GM23248 (cell line): ENCODE measurements at regions not wholly inside any gene's neighbourhood (a gene's known extent, or its start where the extent isn't known, plus 50 kb on each side); places are given as distances from the start of the nearest gene placed in this dataset.

Experiments
- DNase-seq: peaks from one replicate; pipeline ENCODE4 v3.0.0-alpha.2; 2015
- H2AFZ ChIP-seq: fragments of 200-600 bp; sonication (generic); 2 replicates; pipeline ENCODE4 v1.6.1; 2016; ENCODE audit warnings: antibody characterized with exemption
- H3F3A ChIP-seq: fragments of 200-600 bp; sonication (generic); 2 replicates; pipeline ENCODE4 v1.6.1; 2016; ENCODE audit warnings: mild to moderate bottlenecking, antibody characterized with exemption, mixed run types; ENCODE audit not compliant: insufficient read depth
- H3K27ac ChIP-seq: fragments of 200-600 bp; sonication (generic); 2 replicates; pipeline ENCODE4 v1.5.1; 2016; ENCODE audit warnings: mild to moderate bottlenecking
- H3K27me3 ChIP-seq: fragments of 200-600 bp; sonication (generic); replicated peaks from 2 replicates; pipeline ENCODE4 v1.6.1; 2016; ENCODE audit warnings: mild to moderate bottlenecking; ENCODE audit not compliant: insufficient read depth
- H3K36me3 ChIP-seq: fragments of 200-600 bp; sonication (generic); 2 replicates; pipeline ENCODE4 v1.6.1; 2016; ENCODE audit warnings: low read depth, mild to moderate bottlenecking
- H3K4me1 ChIP-seq: fragments of 200-600 bp; sonication (generic); 2 replicates; pipeline ENCODE4 v1.6.1; 2016; ENCODE audit warnings: mild to moderate bottlenecking; ENCODE audit not compliant: insufficient read depth
- H3K4me2 ChIP-seq: fragments of 200-600 bp; sonication (generic); one replicate; pipeline ENCODE4 v1.6.1; 2016; ENCODE audit warnings: mild to moderate bottlenecking; ENCODE audit not compliant: unreplicated experiment
- H3K4me3 ChIP-seq: fragments of 200-600 bp; sonication (generic); 2 replicates; pipeline ENCODE4 v1.5.1; 2016; ENCODE audit warnings: mild to moderate bottlenecking
- H3K79me2 ChIP-seq: fragments of 200-600 bp; sonication (generic); 2 replicates; pipeline ENCODE4 v1.6.1; 2016; ENCODE audit warnings: mild to moderate bottlenecking; ENCODE audit not compliant: insufficient read depth
- H3K9ac ChIP-seq: fragments of 200-600 bp; sonication (generic); 2 replicates; pipeline ENCODE4 v1.6.1; 2016; ENCODE audit warnings: mild to moderate bottlenecking
- H3K9me2 ChIP-seq: fragments of 200-600 bp; sonication (generic); 2 replicates; pipeline ENCODE4 v1.6.1; 2016; ENCODE audit warnings: mixed run types, mild to moderate bottlenecking, moderate library complexity; ENCODE audit not compliant: insufficient read depth
- H3K9me3 ChIP-seq: fragments of 200-600 bp; sonication (generic); one replicate; pipeline ENCODE4 v1.6.1; 2017; ENCODE audit warnings: low read depth
- H4K20me1 ChIP-seq: fragments of 200-600 bp; sonication (generic); 2 replicates; pipeline ENCODE4 v1.6.0; 2016; ENCODE audit not compliant: insufficient read depth
- EZH2 ChIP-seq: fragments of 200-600 bp; sonication (generic); IDR thresholded peaks from 2 replicates; pipeline ENCODE4 v1.6.1; 2018; ENCODE audit warnings: antibody characterized with exemption, mild to moderate bottlenecking; ENCODE audit not compliant: insufficient read depth, poor library complexity, severe bottlenecking
- EZH2phosphoT487 ChIP-seq: fragments of 200-600 bp; sonication (generic); IDR thresholded peaks from 2 replicates; pipeline ENCODE4 v1.6.1; 2018; ENCODE audit warnings: antibody characterized with exemption, moderate library complexity, mild to moderate bottlenecking, low read depth; ENCODE audit not compliant: insufficient read depth
- WGBS, 2 experiments: methylation state at CpG; one replicate each; pipeline ENCODE4 v1.1.6; 2015 to 2017; ENCODE audit warnings: low lambda C conversion rate in 2 of 2, low coverage in 1 of 2; ENCODE audit errors: missing lambda C conversion rate in 2 of 2; 5-methylcytosine and 5-hydroxymethylcytosine counted together
- in situ Hi-C: fragments of 300-500 bp; cut with MboI; formaldehyde crosslinking; loops from 2 replicates; pipeline ENCODE4 v1.15.0; 2020

- TF ChIP-seq EZH2 (no peak), EZH2phosphoT487 (no peak)
- H2AFZ ChIP-seq: no peak overlapping the region
- H3K9me2 ChIP-seq: no peaks in the 10 kb centered on the region
- H3K9me3 ChIP-seq: no peaks in the 10 kb centered on the region
- H3F3A ChIP-seq: peaks cover 4% of the 10 kb centered on the region; the same call in 1 of the 2 replicates
- no peak overlapping the region for H3K4me2 ChIP-seq
- H3K79me2 ChIP-seq: no peaks in the 10 kb centered on the region
- DNase-seq: peak; percentile 70
- H3K4me3 ChIP-seq: no peak overlapping the region
- H3K27me3 ChIP-seq: no peaks in the 10 kb centered on the region
- H4K20me1 ChIP-seq: no peaks in the 10 kb centered on the region
- 0 to 8% methylated on average over 1 of the region's 1 CpG for WGBS, 2 experiments
- H3K9ac ChIP-seq: no peak overlapping the region
- H3K27ac ChIP-seq: no peak overlapping the region
- no peaks in the 10 kb centered on the region for H3K36me3 ChIP-seq
- no peaks in the 10 kb centered on the region for H3K4me1 ChIP-seq
- in situ Hi-C loops: no loop called here
Observed at GRCh38 chr6:73923905-73924485, 228.0 kb downstream of the CD109 start.

GRCh38 chr6:73903155-73903554 lies 207.2 kb downstream of the CD109 start:
- H3F3A ChIP-seq: no peaks in the 10 kb centered on the region
- H4K20me1 ChIP-seq: no peaks in the 10 kb centered on the region
- in situ Hi-C loops: no loop called here
- no peak for DNase-seq
- 69 to 77% methylated on average over 7 to 14 of the region's 14 CpGs for WGBS, 2 experiments
- H3K27ac ChIP-seq: no peak overlapping the region
- H3K36me3 ChIP-seq: no peaks in the 10 kb centered on the region
- H3K79me2 ChIP-seq: no peaks in the 10 kb centered on the region
- H3K9ac ChIP-seq: no peak overlapping the region
- H3K9me2 ChIP-seq: no peaks in the 10 kb centered on the region
- no peaks in the 10 kb centered on the region for H3K27me3 ChIP-seq
- no peaks in the 10 kb centered on the region for H3K9me3 ChIP-seq
- H3K4me2 ChIP-seq: no peak overlapping the region
- TF ChIP-seq EZH2phosphoT487: no peak
- no peak for TF ChIP-seq EZH2
- H3K4me3 ChIP-seq: no peak overlapping the region
- no peak overlapping the region for H2AFZ ChIP-seq
- H3K4me1 ChIP-seq: no peaks in the 10 kb centered on the region

- Histone ChIP-seq H3K4me1 (no peaks in the 10 kb centered on the region), H3K9me2 (no peaks in the 10 kb centered on the region)
- TF ChIP-seq EZH2phosphoT487 (no peak), EZH2 (no peak)
Observed at GRCh38 chr6:73901986-73902385, 206.0 kb downstream of the CD109 start.

GRCh38 chr6:73901311-73901710 lies 205.3 kb downstream of the CD109 start:
- Histone ChIP-seq H3K79me2 (no peaks in the 10 kb centered on the region), H3K9ac (no peak overlapping the region), H3K9me3 (no peaks in the 10 kb centered on the region), H2AFZ (no peak overlapping the region), H3K27me3 (no peaks in the 10 kb centered on the region), H3F3A (no peaks in the 10 kb centered on the region), H3K36me3 (no peaks in the 10 kb centered on the region), H3K4me2 (no peak overlapping the region), H3K27ac (no peak overlapping the region), H3K4me1 (no peaks in the 10 kb centered on the region), H4K20me1 (no peaks in the 10 kb centered on the region), H3K4me3 (no peak overlapping the region), H3K9me2 (no peaks in the 10 kb centered on the region)
- DNase-seq: no peak
- TF ChIP-seq EZH2phosphoT487 (no peak), EZH2 (no peak)
- in situ Hi-C loops: no loop called here

More at GRCh38 chr6:73901986-73902385, 206.0 kb downstream of the CD109 start:
- no peak overlapping the region for H3K9ac ChIP-seq
- in situ Hi-C loops: no loop called here
- H3F3A ChIP-seq: no peaks in the 10 kb centered on the region
- DNase-seq: no peak
- no peak overlapping the region for H3K4me2 ChIP-seq
- H3K27ac ChIP-seq: no peak overlapping the region
- no peaks in the 10 kb centered on the region for H3K79me2 ChIP-seq
- no peaks in the 10 kb centered on the region for H3K36me3 ChIP-seq
- no peaks in the 10 kb centered on the region for H4K20me1 ChIP-seq
- no peak overlapping the region for H3K4me3 ChIP-seq
- H3K9me3 ChIP-seq: no peaks in the 10 kb centered on the region
- H2AFZ ChIP-seq: no peak overlapping the region
- H3K27me3 ChIP-seq: no peaks in the 10 kb centered on the region

- no peaks in the 10 kb centered on the region for H4K20me1 ChIP-seq
- 55 to 57% methylated on average over 3 of the region's 3 CpGs for WGBS, 2 experiments
- H3K36me3 ChIP-seq: no peaks in the 10 kb centered on the region
- no peaks in the 10 kb centered on the region for H3K9me3 ChIP-seq
- no peaks in the 10 kb centered on the region for H3K79me2 ChIP-seq
- H3K4me2 ChIP-seq: no peak overlapping the region
- H2AFZ ChIP-seq: no peak overlapping the region
- no peaks in the 10 kb centered on the region for H3F3A ChIP-seq
- H3K4me3 ChIP-seq: no peak overlapping the region
- TF ChIP-seq EZH2phosphoT487 (no peak), EZH2 (no peak)
- no peak overlapping the region for H3K27ac ChIP-seq
- peak; percentile 6 for DNase-seq
- no peak overlapping the region for H3K9ac ChIP-seq
- in situ Hi-C loops: no loop called here
- H3K9me2 ChIP-seq: no peaks in the 10 kb centered on the region
- H3K4me1 ChIP-seq: no peaks in the 10 kb centered on the region
- no peaks in the 10 kb centered on the region for H3K27me3 ChIP-seq
Observed at GRCh38 chr6:73898599-73898998, 202.6 kb downstream of the CD109 start.
